Mesenchymal stem cell (in vitro differentiated cells and primary cell): ENCODE measurements at regions not wholly inside any gene's neighbourhood (a gene's known extent, or its start where the extent isn't known, plus 50 kb on each side); places are given as distances from the start of the nearest gene placed in this dataset.

ENCODE experiments used
- DNase-seq: peaks from one replicate; pipeline ENCODE4 v3.0.0-alpha.2; 2013
- H2AFZ ChIP-seq: one replicate; pipeline ENCODE4 v1.6.1; 2013; ENCODE audit warnings: low read depth, mild to moderate bottlenecking, control low read depth, inconsistent platforms, low read length, moderate library complexity
- H2AK5ac ChIP-seq: 2 replicates; pipeline ENCODE4 v1.6.1; 2013; ENCODE audit warnings: low read length, moderate library complexity, mild to moderate bottlenecking, inconsistent platforms; ENCODE audit not compliant: severe bottlenecking
- H2BK120ac ChIP-seq: one replicate; pipeline ENCODE4 v1.6.1; 2013; ENCODE audit warnings: low read depth, mild to moderate bottlenecking, inconsistent platforms, low read length, moderate library complexity
- H2BK12ac ChIP-seq, 2 experiments: one replicate each; pipeline ENCODE4 v1.6.1; 2013; ENCODE audit warnings: inconsistent platforms in 2 of 2, low read length in 2 of 2, mild to moderate bottlenecking in 2 of 2, moderate library complexity in 2 of 2, control low read depth in 1 of 2
- H2BK15ac ChIP-seq: one replicate; pipeline ENCODE4 v1.6.1; 2013; ENCODE audit warnings: mild to moderate bottlenecking, low read depth, inconsistent platforms; ENCODE audit not compliant: poor library complexity, severe bottlenecking
- H2BK5ac ChIP-seq: 2 replicates; pipeline ENCODE4 v1.6.1; 2013; ENCODE audit warnings: low read depth, mild to moderate bottlenecking, low read length, control low read depth, inconsistent platforms; ENCODE audit not compliant: poor library complexity, severe bottlenecking
- H3K14ac ChIP-seq, 2 experiments: one replicate each; pipeline ENCODE4 v1.6.1; 2013; ENCODE audit warnings: inconsistent platforms in 2 of 2, low read length in 2 of 2, control low read depth in 1 of 2, mild to moderate bottlenecking in 1 of 2, moderate library complexity in 1 of 2
- H3K18ac ChIP-seq, 2 experiments: one replicate each; pipeline ENCODE4 v1.6.1; 2013; ENCODE audit warnings: inconsistent platforms in 2 of 2, low read length in 2 of 2, control low read depth in 1 of 2, low read depth in 1 of 2, mild to moderate bottlenecking in 1 of 2
- H3K23ac ChIP-seq, 2 experiments: one replicate each; pipeline ENCODE4 v1.6.1; 2013; ENCODE audit warnings: inconsistent platforms in 2 of 2, low read length in 2 of 2, mild to moderate bottlenecking in 2 of 2, moderate library complexity in 2 of 2, control low read depth in 1 of 2
- H3K27ac ChIP-seq: 2 replicates; pipeline ENCODE4 v1.5.1; 2013; ENCODE audit warnings: mild to moderate bottlenecking, moderate library complexity, low read length, control low read depth, inconsistent platforms; ENCODE audit not compliant: poor library complexity, severe bottlenecking
- H3K27me3 ChIP-seq, 2 experiments: 2 replicates each; pipeline versions ENCODE4 v1.6.1 to v1.7.0; 2013; ENCODE audit warnings: low read length in 2 of 2, mild to moderate bottlenecking in 2 of 2, moderate library complexity in 2 of 2, control low read depth in 1 of 2, inconsistent platforms in 1 of 2; ENCODE audit not compliant: control insufficient read depth in 1 of 2, insufficient read depth in 1 of 2
- H3K36me3 ChIP-seq, 2 experiments: 2 replicates each; pipeline versions ENCODE4 v1.6.1 to v1.7.0; 2013; ENCODE audit warnings: low read length in 2 of 2, control low read depth in 1 of 2, inconsistent platforms in 1 of 2, low read depth in 1 of 2, mild to moderate bottlenecking in 1 of 2; ENCODE audit not compliant: insufficient read depth in 2 of 2, control insufficient read depth in 1 of 2
- H3K4ac ChIP-seq, 2 experiments: one replicate each; pipeline ENCODE4 v1.6.1; 2013; ENCODE audit warnings: inconsistent platforms in 2 of 2, low read length in 2 of 2, mild to moderate bottlenecking in 2 of 2, moderate library complexity in 2 of 2, control low read depth in 1 of 2, low read depth in 1 of 2
- H3K4me1 ChIP-seq: 2 replicates; pipeline ENCODE4 v1.6.1; 2013; ENCODE audit warnings: low read depth, low read length, control low read depth; ENCODE audit not compliant: control insufficient read depth, insufficient read depth
- H3K4me2 ChIP-seq: 2 replicates; pipeline ENCODE4 v1.6.1; 2013; ENCODE audit warnings: low read length, mild to moderate bottlenecking, inconsistent platforms; ENCODE audit not compliant: poor library complexity, severe bottlenecking
- H3K4me3 ChIP-seq, 2 experiments: 2 replicates each; pipeline versions ENCODE4 v1.5.1 to v1.7.0; 2013; ENCODE audit warnings: low read length in 2 of 2, mild to moderate bottlenecking in 2 of 2, control low read depth in 1 of 2, low read depth in 1 of 2; ENCODE audit not compliant: insufficient read depth in 1 of 2
- H3K79me1 ChIP-seq: replicated peaks from 2 replicates; pipeline ENCODE4 v1.6.1; 2013; ENCODE audit warnings: mild to moderate bottlenecking, control low read depth, low read length, inconsistent platforms; ENCODE audit not compliant: poor library complexity, severe bottlenecking
- H3K9ac ChIP-seq: 2 replicates; pipeline ENCODE4 v1.7.0; 2013; ENCODE audit warnings: mild to moderate bottlenecking, low read length, moderate library complexity
- H3K9me3 ChIP-seq: 2 replicates; pipeline ENCODE4 v1.7.0; 2013; ENCODE audit warnings: mild to moderate bottlenecking, low read length; ENCODE audit not compliant: control insufficient read depth
- H4K8ac ChIP-seq: one replicate; pipeline ENCODE4 v1.6.1; 2013; ENCODE audit warnings: inconsistent platforms, mild to moderate bottlenecking, low read length, moderate library complexity
- H4K91ac ChIP-seq: one replicate; pipeline ENCODE4 v1.6.1; 2013; ENCODE audit warnings: mild to moderate bottlenecking, low read length, inconsistent platforms
- WGBS: methylation state at CpG from one replicate; pipeline ENCODE4 v1.1.7; 2013; ENCODE audit warnings: mixed read lengths; 5-methylcytosine and 5-hydroxymethylcytosine counted together

DNA sequence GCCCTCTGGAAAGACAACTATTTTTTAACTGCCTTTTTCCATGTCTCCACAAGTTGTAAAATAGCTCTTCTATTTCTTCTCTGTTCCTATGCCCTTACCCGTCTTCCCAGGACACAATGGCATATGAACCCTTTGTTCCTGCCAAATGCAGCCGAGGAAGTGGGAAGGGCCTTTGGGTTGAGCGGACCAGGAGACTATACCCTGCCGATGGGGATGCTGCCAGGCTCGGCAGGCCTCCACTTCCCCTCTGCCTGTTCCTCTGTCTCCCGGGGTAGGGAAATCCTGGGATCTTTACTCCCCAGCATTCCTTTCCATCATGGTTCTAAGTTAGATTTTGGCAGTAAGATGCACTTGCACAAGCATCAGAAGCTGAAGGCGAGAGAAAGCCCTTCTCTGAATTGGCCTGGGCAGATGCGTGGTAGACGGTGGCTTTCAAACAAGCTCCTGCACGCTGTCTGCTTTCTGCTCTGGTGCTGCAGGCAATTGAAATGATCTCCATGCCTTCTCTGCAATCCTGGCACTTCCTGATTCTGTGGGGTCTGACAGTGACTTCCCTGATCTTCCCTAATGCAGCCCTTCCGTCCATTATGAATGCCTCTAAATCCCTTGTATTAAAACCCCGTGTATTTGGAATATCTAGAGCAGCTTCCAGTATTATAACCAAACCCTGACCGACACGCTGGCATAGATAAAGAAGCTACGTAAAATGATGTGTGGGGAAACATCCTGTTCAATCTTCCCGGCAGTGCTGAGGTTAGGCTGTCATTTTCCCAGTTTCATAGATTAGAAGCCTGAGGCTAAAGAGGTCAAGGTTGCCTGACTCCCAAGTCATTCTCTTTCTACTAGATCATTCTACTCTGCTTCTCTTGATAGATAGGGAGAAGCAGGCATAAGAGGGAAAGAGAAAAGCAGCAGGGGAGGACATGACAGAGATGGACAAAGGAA is 69.8 kb downstream of the MCFD2 start:
- H3K9ac ChIP-seq: peak overlapping the region; percentile 91
- WGBS: 93% methylated on average over 15 of the region's 16 CpGs

DNA sequence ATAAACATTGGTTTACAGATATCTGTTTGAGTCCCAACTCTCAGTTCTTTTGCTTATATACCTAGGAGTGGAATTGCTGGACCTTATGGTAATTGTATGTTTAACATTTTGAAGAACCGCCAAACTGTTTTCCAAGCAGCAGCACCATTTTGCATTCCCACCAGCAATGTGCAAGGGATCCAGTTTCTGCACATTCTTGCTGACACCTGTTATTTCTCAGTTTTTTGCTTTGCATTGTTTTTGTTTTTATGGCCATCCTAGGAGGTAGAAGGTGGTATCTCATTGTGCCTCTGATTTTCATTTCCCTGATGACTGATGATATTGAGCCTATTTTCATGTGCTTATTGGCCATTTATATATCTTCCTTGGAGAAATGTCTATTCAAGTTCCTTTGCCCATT is 71.2 kb downstream of the MCFD2 start:
- H2BK120ac ChIP-seq: no peak overlapping the region
- no peaks in the 10 kb centered on the region for H3K9me3 ChIP-seq
- no peak overlapping the region for H2BK12ac ChIP-seq
- no peaks in the 10 kb centered on the region for H3K36me3 ChIP-seq
- no peak overlapping the region for H3K4me3 ChIP-seq
- H3K9ac ChIP-seq: no peak overlapping the region
- no peak overlapping the region for H3K23ac ChIP-seq
- no peak overlapping the region for H3K4me2 ChIP-seq
- no peak overlapping the region for H2AK5ac ChIP-seq
- H3K27ac ChIP-seq: no peak overlapping the region
- no peak overlapping the region for H3K4ac ChIP-seq
- no peaks in the 10 kb centered on the region for H3K27me3 ChIP-seq
- H2BK15ac ChIP-seq: no peak overlapping the region
- no peak overlapping the region for H3K18ac ChIP-seq
- H4K91ac ChIP-seq: no peak overlapping the region
- no peak overlapping the region for H4K8ac ChIP-seq
- H2BK5ac ChIP-seq: no peak overlapping the region
- H3K4me1 ChIP-seq: peaks cover 22% of the 10 kb centered on the region
- no peak for DNase-seq
- no peaks in the 10 kb centered on the region for H3K79me1 ChIP-seq
- no peak overlapping the region for H2AFZ ChIP-seq
- WGBS: 100% methylated on average over 1 of the region's 1 CpG
- H3K14ac ChIP-seq: no peak overlapping the region

More for the DNA sequence above, 69.8 kb downstream of the MCFD2 start:
- Histone ChIP-seq H2AK5ac (peak overlapping the region; percentile 37), H2BK15ac (no peak overlapping the region), H3K4me3 (no peak overlapping the region), H4K8ac (peak overlapping the region; percentile 23), H3K18ac (no peak overlapping the region), H3K14ac (no peak overlapping the region), H3K36me3 (no peaks in the 10 kb centered on the region), H3K23ac (peak overlapping the region in 1 of 2 experiments; percentile 1), H2BK12ac (no peak overlapping the region), H3K4me1 (peaks cover 34% of the 10 kb centered on the region), H3K4ac (no peak overlapping the region), H2AFZ (no peak overlapping the region), H3K9me3 (no peaks in the 10 kb centered on the region), H2BK120ac (no peak overlapping the region), H3K27ac (no peak overlapping the region), H4K91ac (no peak overlapping the region), H3K4me2 (no peak overlapping the region), H3K27me3 (no peaks in the 10 kb centered on the region), H3K79me1 (no peaks in the 10 kb centered on the region), H2BK5ac (no peak overlapping the region)
- DNase-seq: no peak

DNA sequence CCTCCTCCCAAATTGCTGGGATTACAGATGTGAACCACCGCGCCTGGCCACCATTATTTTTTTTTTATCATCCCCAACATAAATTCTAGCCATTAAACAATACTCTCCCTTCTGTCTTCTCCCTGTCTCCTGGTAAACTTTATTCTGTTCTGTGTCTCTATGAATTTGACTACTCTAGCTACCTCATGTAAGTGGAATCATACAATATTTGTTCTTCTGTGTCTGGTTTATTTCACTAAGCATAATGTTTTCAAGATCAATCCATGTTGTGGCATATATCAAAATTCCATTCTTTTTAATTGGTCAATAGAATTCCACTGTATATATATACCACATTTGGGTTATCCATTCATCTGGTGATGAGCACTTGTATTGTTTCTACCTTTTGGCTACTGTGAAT is 71.6 kb downstream of the MCFD2 start:
- no peak overlapping the region for H3K14ac ChIP-seq
- no peaks in the 10 kb centered on the region for H3K79me1 ChIP-seq
- no peaks in the 10 kb centered on the region for H3K27me3 ChIP-seq
- WGBS: 96% methylated on average over 2 of the region's 2 CpGs
- H3K27ac ChIP-seq: no peak overlapping the region
- no peak overlapping the region for H3K23ac ChIP-seq
- no peak overlapping the region for H3K4me3 ChIP-seq
- H2BK15ac ChIP-seq: no peak overlapping the region
- no peak overlapping the region for H3K18ac ChIP-seq
- no peak overlapping the region for H4K91ac ChIP-seq
- no peak overlapping the region for H2BK12ac ChIP-seq
- H2BK120ac ChIP-seq: no peak overlapping the region
- H2BK5ac ChIP-seq: no peak overlapping the region
- no peaks in the 10 kb centered on the region for H3K9me3 ChIP-seq
- H3K9ac ChIP-seq: no peak overlapping the region
- no peak overlapping the region for H3K4ac ChIP-seq
- no peaks in the 10 kb centered on the region for H3K36me3 ChIP-seq
- no peak overlapping the region for H4K8ac ChIP-seq
- no peak overlapping the region for H2AFZ ChIP-seq
- no peak overlapping the region for H2AK5ac ChIP-seq
- H3K4me1 ChIP-seq: peaks cover 18% of the 10 kb centered on the region
- DNase-seq: no peak
- H3K4me2 ChIP-seq: no peak overlapping the region

- Histone ChIP-seq H3K79me1 (no peaks in the 10 kb centered on the region), H3K9me3 (no peaks in the 10 kb centered on the region), H2AK5ac (no peak overlapping the region), H2AFZ (no peak overlapping the region), H3K4me1 (peaks cover 13% of the 10 kb centered on the region), H4K8ac (no peak overlapping the region), H3K14ac (no peak overlapping the region), H3K36me3 (no peaks in the 10 kb centered on the region), H3K4ac (no peak overlapping the region), H3K4me3 (no peak overlapping the region), H3K9ac (no peak overlapping the region), H3K27ac (no peak overlapping the region), H2BK12ac (peak overlapping the region in 1 of 2 experiments; percentile 21), H2BK15ac (no peak overlapping the region), H2BK120ac (no peak overlapping the region), H4K91ac (no peak overlapping the region), H3K27me3 (no peaks in the 10 kb centered on the region), H3K23ac (peak overlapping the region in 1 of 2 experiments; percentile 41), H3K4me2 (no peak overlapping the region), H3K18ac (no peak overlapping the region), H2BK5ac (no peak overlapping the region)
- no peak for DNase-seq
- 86% methylated on average over 3 of the region's 5 CpGs for WGBS
These were observed 72.3 kb downstream of the MCFD2 start for GRCh38 chr2:46843316-46843715.
